ENCODE measurements at regions not wholly inside any gene's neighbourhood (a gene's known extent, or its start where the extent isn't known, plus 50 kb on each side); places are given as distances from the start of the nearest gene placed in this dataset.

- no peaks in the 10 kb centered on the region for H3K9me3 ChIP-seq
- H3K4me1 ChIP-seq: no peaks in the 10 kb centered on the region
- TF ChIP-seq POLR2A (IDR thresholded peaks at IDR 0.05): no peak
- TF ChIP-seq, protein P1, sequence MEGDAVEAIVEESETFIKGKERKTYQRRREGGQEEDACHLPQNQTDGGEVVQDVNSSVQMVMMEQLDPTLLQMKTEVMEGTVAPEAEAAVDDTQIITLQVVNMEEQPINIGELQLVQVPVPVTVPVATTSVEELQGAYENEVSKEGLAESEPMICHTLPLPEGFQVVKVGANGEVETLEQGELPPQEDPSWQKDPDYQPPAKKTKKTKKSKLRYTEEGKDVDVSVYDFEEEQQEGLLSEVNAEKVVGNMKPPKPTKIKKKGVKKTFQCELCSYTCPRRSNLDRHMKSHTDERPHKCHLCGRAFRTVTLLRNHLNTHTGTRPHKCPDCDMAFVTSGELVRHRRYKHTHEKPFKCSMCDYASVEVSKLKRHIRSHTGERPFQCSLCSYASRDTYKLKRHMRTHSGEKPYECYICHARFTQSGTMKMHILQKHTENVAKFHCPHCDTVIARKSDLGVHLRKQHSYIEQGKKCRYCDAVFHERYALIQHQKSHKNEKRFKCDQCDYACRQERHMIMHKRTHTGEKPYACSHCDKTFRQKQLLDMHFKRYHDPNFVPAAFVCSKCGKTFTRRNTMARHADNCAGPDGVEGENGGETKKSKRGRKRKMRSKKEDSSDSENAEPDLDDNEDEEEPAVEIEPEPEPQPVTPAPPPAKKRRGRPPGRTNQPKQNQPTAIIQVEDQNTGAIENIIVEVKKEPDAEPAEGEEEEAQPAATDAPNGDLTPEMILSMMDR (IDR thresholded peaks at IDR 0.05): no peak
- no peak overlapping the region for H3K4me3 ChIP-seq
- H3K27ac ChIP-seq: no peak overlapping the region
- H3K27me3 ChIP-seq: no peaks in the 10 kb centered on the region
- 32 to 49% methylated on average over 1 of the region's 1 CpG for WGBS, 2 donors
- H3K36me3 ChIP-seq (ENCODE audit: low read depth, missing control alignments): no peaks in the 10 kb centered on the region
- intact Hi-C loops (cut with DNase I; ENCODE audit: low total_unique reads): no loop called here
- DNase-seq: no peak
Measured at GRCh38 chr5:86070719-86071118, 547.0 kb upstream of the COX7C start.

GRCh38 chr5:86074297-86074696 lies 543.4 kb upstream of the COX7C start:
- TF ChIP-seq, protein P1 (IDR thresholded peaks at IDR 0.05): no peak
- TF ChIP-seq POLR2A (IDR thresholded peaks at IDR 0.05): no peak
- intact Hi-C loops (cut with DNase I; ENCODE audit: low total_unique reads): no loop called here

DNA sequence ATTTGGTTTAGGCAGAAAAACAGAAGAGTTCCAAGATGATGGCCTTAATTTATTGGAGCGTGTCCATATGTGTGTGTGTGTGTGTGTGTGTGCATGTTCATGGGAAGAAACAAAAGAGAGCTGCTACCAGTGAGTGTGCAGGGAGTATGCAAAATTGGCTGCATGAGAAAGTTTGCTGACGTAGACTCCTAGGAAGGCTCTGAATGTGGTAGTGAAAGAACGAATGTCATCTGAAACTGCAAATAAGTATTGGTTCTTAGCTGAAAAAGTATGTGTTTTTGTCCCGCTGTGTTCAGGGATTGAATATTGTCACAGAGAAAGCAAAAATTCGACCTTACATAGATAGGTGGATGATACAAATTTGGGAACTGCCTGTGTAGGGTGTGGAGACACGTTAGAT lies 542.6 kb upstream of the COX7C start:
- Histone ChIP-seq H3K27ac (no peak overlapping the region), H3K36me3 (ENCODE audit: low read depth, missing control alignments) (no peaks in the 10 kb centered on the region), H3K4me3 (no peak overlapping the region), H3K27me3 (no peaks in the 10 kb centered on the region), H3K9me3 (no peaks in the 10 kb centered on the region), H3K4me1 (no peaks in the 10 kb centered on the region)
- no peak for DNase-seq
- 79 to 85% methylated on average over 6 of the region's 6 CpGs for WGBS, 2 donors
- intact Hi-C loops (cut with DNase I; ENCODE audit: low total_unique reads): no loop called here
- TF ChIP-seq POLR2A (IDR thresholded peaks at IDR 0.05): no peak
- TF ChIP-seq, protein P1 (IDR thresholded peaks at IDR 0.05): no peak

More at GRCh38 chr5:86074297-86074696, 543.4 kb upstream of the COX7C start:
- Histone ChIP-seq H3K27me3 (no peaks in the 10 kb centered on the region), H3K27ac (no peak overlapping the region), H3K9me3 (no peaks in the 10 kb centered on the region), H3K4me1 (no peaks in the 10 kb centered on the region), H3K36me3 (ENCODE audit: low read depth, missing control alignments) (no peaks in the 10 kb centered on the region), H3K4me3 (no peak overlapping the region)
- DNase-seq: no peak
- WGBS, 2 donors: 77 to 84% methylated on average over 3 of the region's 3 CpGs

GRCh38 chr5:86095092-86095491 lies 522.6 kb upstream of the COX7C start:
- intact Hi-C loops (cut with DNase I; ENCODE audit: low total_unique reads): no loop called here

GRCh38 chr5:86101966-86102365 lies 515.8 kb upstream of the COX7C start:
- Histone ChIP-seq H3K9me3 (no peaks in the 10 kb centered on the region), H3K27me3 (no peaks in the 10 kb centered on the region), H3K36me3 (ENCODE audit: low read depth, missing control alignments) (no peaks in the 10 kb centered on the region), H3K4me3 (no peak overlapping the region), H3K4me1 (no peaks in the 10 kb centered on the region), H3K27ac (no peak overlapping the region)
- intact Hi-C loops (cut with DNase I; ENCODE audit: low total_unique reads): no loop called here
- TF ChIP-seq, protein P1 (IDR thresholded peaks at IDR 0.05): no peak
- TF ChIP-seq POLR2A (IDR thresholded peaks at IDR 0.05): no peak
- no peak for DNase-seq
- WGBS, 2 donors: 85 to 92% methylated on average over 6 of the region's 6 CpGs

More at GRCh38 chr5:86095092-86095491, 522.6 kb upstream of the COX7C start:
- no peaks in the 10 kb centered on the region for H3K27me3 ChIP-seq
- H3K4me1 ChIP-seq: no peaks in the 10 kb centered on the region
- no peaks in the 10 kb centered on the region for H3K36me3 ChIP-seq (ENCODE audit: low read depth, missing control alignments)
- WGBS, 2 donors: 54 to 87% methylated on average over 1 of the region's 1 CpG
- H3K9me3 ChIP-seq: no peaks in the 10 kb centered on the region
- H3K27ac ChIP-seq: no peak overlapping the region
- no peak for TF ChIP-seq POLR2A (IDR thresholded peaks at IDR 0.05)
- TF ChIP-seq, protein P1 (IDR thresholded peaks at IDR 0.05): no peak
- DNase-seq: no peak
- no peak overlapping the region for H3K4me3 ChIP-seq
